ENCODE measurements at regions not wholly inside any gene's neighbourhood (a gene's known extent, or its start where the extent isn't known, plus 50 kb on each side); places are given as distances from the start of the nearest gene placed in this dataset.
"Not testable (repeated sequence)": the region's sequence is repeated elsewhere in the genome, so short reads cannot be mapped to it uniquely, and the experiment has no call there.

DNA sequence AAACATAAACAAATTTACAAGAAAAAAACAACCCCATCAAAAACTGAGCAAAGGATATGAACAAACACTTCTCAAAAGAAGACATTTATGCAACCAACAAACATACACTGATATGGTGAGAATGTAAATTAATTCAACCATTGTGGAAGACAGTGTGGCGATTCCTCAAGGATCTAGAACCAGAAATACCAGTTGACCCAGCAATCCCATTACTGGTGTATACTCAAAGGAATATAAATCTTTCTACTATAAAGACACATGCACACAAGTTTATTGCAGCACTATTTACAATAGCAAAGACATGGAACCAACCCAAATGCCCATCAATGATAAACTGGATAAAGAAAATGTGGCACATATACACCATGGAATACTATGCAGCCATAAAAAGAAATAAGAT is 92.3 kb upstream of the GUCY1A1 start:
- CTCF ChIA-PET; POLR2A ChIA-PET; H3K4me1 ChIP-seq (ENCODE audit: control insufficient read depth, insufficient read depth, low read length); H3K36me3 ChIP-seq (ENCODE audit: control insufficient read depth in 2 of 2, insufficient read depth in 1 of 2, low read length in 2 of 2); H3K4me3 ChIP-seq (ENCODE audit: low read depth, low read length); H3K27ac ChIP-seq (ENCODE audit: extremely low read depth, low read depth, low read length); H3K9me3 ChIP-seq (ENCODE audit: control insufficient read depth, insufficient read depth, low read depth, low read length): not testable (repeated sequence)
- peak; percentile 47; the same call in 1 of the 2 replicates for TF ChIP-seq ZNF146 (tag by site-specific recombination; IDR thresholded peaks at IDR 0.05)

- TF ChIP-seq, protein P1, sequence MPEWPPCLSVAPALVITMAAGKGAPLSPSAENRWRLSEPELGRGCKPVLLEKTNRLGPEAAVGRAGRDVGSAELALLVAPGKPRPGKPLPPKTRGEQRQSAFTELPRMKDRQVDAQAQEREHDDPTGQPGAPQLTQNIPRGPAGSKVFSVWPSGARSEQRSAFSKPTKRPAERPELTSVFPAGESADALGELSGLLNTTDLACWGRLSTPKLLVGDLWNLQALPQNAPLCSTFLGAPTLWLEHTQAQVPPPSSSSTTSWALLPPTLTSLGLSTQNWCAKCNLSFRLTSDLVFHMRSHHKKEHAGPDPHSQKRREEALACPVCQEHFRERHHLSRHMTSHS (tag by site-specific recombination; IDR thresholded peaks at IDR 0.05) = no peak
- TF ChIP-seq ZBTB48 (tag by site-specific recombination; IDR thresholded peaks at IDR 0.05) (no peak), ZNF121 (tag by site-specific recombination; IDR thresholded peaks at IDR 0.05) (no peak), ZNF221 (tag by site-specific recombination; IDR thresholded peaks at IDR 0.05; ENCODE audit: borderline replicate concordance) (no peak), ZNF248 (tag by site-specific recombination; IDR thresholded peaks at IDR 0.05) (no peak), ZNF530 (tag by site-specific recombination; IDR thresholded peaks at IDR 0.05; ENCODE audit: low read depth) (no peak), ZNF449 (tag by site-specific recombination; IDR thresholded peaks at IDR 0.05) (no peak), ZNF585B (tag by site-specific recombination; IDR thresholded peaks at IDR 0.05) (no peak), ZSCAN16 (tag by site-specific recombination; IDR thresholded peaks at IDR 0.05) (no peak), ZNF510 (tag by site-specific recombination; IDR thresholded peaks at IDR 0.05; ENCODE audit: insufficient replicate concordance) (no peak), ZNF664 (tag by site-specific recombination; IDR thresholded peaks at IDR 0.05) (no peak), IKZF3 (tag by site-specific recombination; IDR thresholded peaks at IDR 0.05) (no peak), ZBTB21 (tag by site-specific recombination; IDR thresholded peaks at IDR 0.05) (no peak), ZNF24 (tag by site-specific recombination; IDR thresholded peaks at IDR 0.05) (no peak), AEBP2 (tag by site-specific recombination; IDR thresholded peaks at IDR 0.05; ENCODE audit: borderline replicate concordance) (no peak)
- TF ChIP-seq, protein P2, sequence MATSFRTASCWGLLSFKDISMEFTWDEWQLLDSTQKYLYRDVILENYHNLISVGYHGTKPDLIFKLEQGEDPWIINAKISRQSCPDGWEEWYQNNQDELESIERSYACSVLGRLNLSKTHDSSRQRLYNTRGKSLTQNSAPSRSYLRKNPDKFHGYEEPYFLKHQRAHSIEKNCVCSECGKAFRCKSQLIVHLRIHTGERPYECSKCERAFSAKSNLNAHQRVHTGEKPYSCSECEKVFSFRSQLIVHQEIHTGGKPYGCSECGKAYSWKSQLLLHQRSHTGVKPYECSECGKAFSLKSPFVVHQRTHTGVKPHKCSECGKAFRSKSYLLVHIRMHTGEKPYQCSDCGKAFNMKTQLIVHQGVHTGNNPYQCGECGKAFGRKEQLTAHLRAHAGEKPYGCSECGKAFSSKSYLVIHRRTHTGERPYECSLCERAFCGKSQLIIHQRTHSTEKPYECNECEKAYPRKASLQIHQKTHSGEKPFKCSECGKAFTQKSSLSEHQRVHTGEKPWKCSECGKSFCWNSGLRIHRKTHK (tag by site-specific recombination; IDR thresholded peaks at IDR 0.05) = no peak
- POLR2A ChIA-PET = no interaction called here
- H3K36me3 ChIP-seq (ENCODE audit: control insufficient read depth in 2 of 2, insufficient read depth in 1 of 2, low read length in 2 of 2) = no peaks in the 10 kb centered on the region
- H3K9me3 ChIP-seq (ENCODE audit: control insufficient read depth, insufficient read depth, low read depth, low read length) = no peaks in the 10 kb centered on the region
- H3K4me3 ChIP-seq (ENCODE audit: low read depth, low read length) = no peak overlapping the region
- no peak overlapping the region for H3K27ac ChIP-seq (ENCODE audit: extremely low read depth, low read depth, low read length)
- no peaks in the 10 kb centered on the region for H3K4me1 ChIP-seq (ENCODE audit: control insufficient read depth, insufficient read depth, low read length)
- CTCF ChIA-PET = no interaction called here
These were observed 93.5 kb upstream of the GUCY1A1 start for GRCh38 chr4:155573126-155573525.

DNA sequence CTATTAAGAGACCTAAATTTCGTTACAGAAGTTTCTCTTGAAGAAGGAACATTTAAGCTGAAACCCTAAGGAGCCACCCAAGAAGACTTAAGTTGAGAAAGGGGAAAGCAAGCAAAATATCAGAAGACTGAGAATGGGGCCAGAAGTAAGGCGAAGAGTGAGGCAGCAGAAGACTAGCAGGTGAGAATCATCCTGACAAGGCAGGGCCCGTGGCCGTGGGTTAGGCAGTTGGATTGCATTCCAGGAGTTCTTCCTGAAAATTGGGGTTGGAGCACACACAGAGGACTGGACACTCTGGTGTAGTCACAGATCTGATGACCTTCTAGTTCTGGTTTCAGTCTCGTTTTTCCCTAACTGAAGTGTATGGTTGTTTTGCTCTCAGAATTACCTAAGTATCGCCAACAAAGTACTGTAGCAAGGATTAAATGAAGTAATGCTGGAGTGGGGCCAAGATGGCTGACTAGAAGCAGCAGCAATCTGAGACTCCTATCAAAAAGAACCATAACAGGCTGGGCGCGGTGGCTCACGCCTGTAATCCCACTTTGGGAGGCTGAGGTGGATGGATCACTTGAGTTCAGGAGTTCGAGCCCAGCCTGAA is 94.4 kb upstream of the GUCY1A1 start:
- Histone ChIP-seq H3K36me3 (ENCODE audit: control insufficient read depth in 2 of 2, insufficient read depth in 1 of 2, low read length in 2 of 2) (no peaks in the 10 kb centered on the region), H3K9me3 (ENCODE audit: control insufficient read depth, insufficient read depth, low read depth, low read length) (no peaks in the 10 kb centered on the region), H3K4me1 (ENCODE audit: control insufficient read depth, insufficient read depth, low read length) (no peaks in the 10 kb centered on the region), H3K4me3 (ENCODE audit: low read depth, low read length) (no peak overlapping the region), H3K27ac (ENCODE audit: extremely low read depth, low read depth, low read length) (no peak overlapping the region)
- ChIA-PET CTCF (no interaction called here), POLR2A (no interaction called here)
- TF ChIP-seq ZNF175 (tag by site-specific recombination; IDR thresholded peaks at IDR 0.05) (no peak), ZNF791 (tag by site-specific recombination; IDR thresholded peaks at IDR 0.05) (no peak), PRDM2 (tag by site-specific recombination; IDR thresholded peaks at IDR 0.05; ENCODE audit: borderline replicate concordance) (no peak), FEZF1 (tag by site-specific recombination; IDR thresholded peaks at IDR 0.05) (no peak)

Measured in HEK293 (cell line).